ENCODE measurements at regions not wholly inside any gene's neighbourhood (a gene's known extent, or its start where the extent isn't known, plus 50 kb on each side); places are given as distances from the start of the nearest gene placed in this dataset.

- no peak for DNase-seq (ENCODE audit: low read depth, low spot score)
Observed at GRCh38 chr22:49081261-49081666, 746.4 kb downstream of the BRD1 start.

- DNase-seq (ENCODE audit: low read depth, low spot score), result no peak
Observed at GRCh38 chr22:49080631-49081030, 747.0 kb downstream of the BRD1 start.

- no peak for DNase-seq (ENCODE audit: low read depth, low spot score)
Observed at GRCh38 chr22:49079743-49080500, 747.8 kb downstream of the BRD1 start.

GRCh38 chr22:49079027-49079725, 748.5 kb downstream of the BRD1 start:
- no peak for DNase-seq (ENCODE audit: low read depth, low spot score)

- DNase-seq (ENCODE audit: low read depth, low spot score), result no peak
Observed at GRCh38 chr22:49078076-49078710, 749.5 kb downstream of the BRD1 start.

GRCh38 chr22:49077586-49077985, 750.1 kb downstream of the BRD1 start:
- DNase-seq (ENCODE audit: low read depth, low spot score), result no peak

GRCh38 chr22:49077036-49077393, 750.7 kb downstream of the BRD1 start:
- DNase-seq (ENCODE audit: low read depth, low spot score), result no peak

- no peak for DNase-seq (ENCODE audit: low read depth, low spot score)
Observed at GRCh38 chr22:49076300-49077035, 751.2 kb downstream of the BRD1 start.

GRCh38 chr22:49075150-49075549, 752.5 kb downstream of the BRD1 start:
- DNase-seq (ENCODE audit: low read depth, low spot score), result no peak

- DNase-seq (ENCODE audit: low read depth, low spot score), result no peak
Observed at GRCh38 chr22:49073873-49074417, 753.7 kb downstream of the BRD1 start.

GRCh38 chr22:49072996-49073645, 754.6 kb downstream of the BRD1 start:
- DNase-seq (ENCODE audit: low read depth, low spot score), result no peak

- DNase-seq (ENCODE audit: low read depth, low spot score), result no peak
Observed at GRCh38 chr22:49070501-49070900, 757.2 kb downstream of the BRD1 start.

GRCh38 chr22:49068861-49069500, 758.7 kb downstream of the BRD1 start:
- no peak for DNase-seq (ENCODE audit: low read depth, low spot score)

- no peak for DNase-seq (ENCODE audit: low read depth, low spot score)
Observed at GRCh38 chr22:49067504-49067903, 760.2 kb downstream of the BRD1 start.

- no peak for DNase-seq (ENCODE audit: low read depth, low spot score)
Observed at GRCh38 chr22:49066619-49067018, 761.1 kb downstream of the BRD1 start.

- no peak for DNase-seq (ENCODE audit: low read depth, low spot score)
Observed at GRCh38 chr22:49064836-49065235, 762.8 kb downstream of the BRD1 start.

- no peak for DNase-seq (ENCODE audit: low read depth, low spot score)
Observed at GRCh38 chr22:49063545-49063890, 764.2 kb downstream of the BRD1 start.

GRCh38 chr22:49062802-49063544, 764.7 kb downstream of the BRD1 start:
- no peak for DNase-seq (ENCODE audit: low read depth, low spot score)

- DNase-seq (ENCODE audit: low read depth, low spot score), result no peak
Observed at GRCh38 chr22:49062155-49062801, 765.4 kb downstream of the BRD1 start.

- DNase-seq (ENCODE audit: low read depth, low spot score), result no peak
Observed at GRCh38 chr22:49057910-49058309, 769.8 kb downstream of the BRD1 start.
